Transverse colon (tissue), 4 donors: ENCODE measurements at regions not wholly inside any gene's neighbourhood (a gene's known extent, or its start where the extent isn't known, plus 50 kb on each side); places are given as distances from the start of the nearest gene placed in this dataset.

ENCODE experiments used
- EP300 ChIP-seq: sonication (generic); formaldehyde crosslinking; IDR thresholded peaks from one replicate; pipeline ENCODE4 v1.6.1; 2017; ENCODE audit warnings: antibody characterized with exemption, low read depth
- POLR2A ChIP-seq: fragments of 450-650 bp; IDR thresholded peaks from one replicate; pipeline ENCODE4 v1.6.1; 2016; ENCODE audit warnings: antibody characterized with exemption, mild to moderate bottlenecking, moderate library complexity
- POLR2AphosphoS5 ChIP-seq, 3 donors: sonication (generic); formaldehyde crosslinking; IDR thresholded peaks; one replicate each; pipeline ENCODE4 v1.6.1; 2016; ENCODE audit warnings: antibody characterized with exemption in 3 of 3
- TF ChIP-seq, protein P1 (sequence below), 5 experiments: fragments of 200-600 bp in 3 of 5; fragments of 450-650 bp in 2 of 5; sonication (generic) in 3 of 5; IDR thresholded peaks; 1 replicate in 2 of 5; 2 replicates in 3 of 5; pipeline ENCODE4 v1.5.1; 2016 to 2017; ENCODE audit warnings: antibody characterized with exemption in 5 of 5, inconsistent platforms in 3 of 5, mild to moderate bottlenecking in 2 of 5, moderate library complexity in 1 of 5

DNA sequence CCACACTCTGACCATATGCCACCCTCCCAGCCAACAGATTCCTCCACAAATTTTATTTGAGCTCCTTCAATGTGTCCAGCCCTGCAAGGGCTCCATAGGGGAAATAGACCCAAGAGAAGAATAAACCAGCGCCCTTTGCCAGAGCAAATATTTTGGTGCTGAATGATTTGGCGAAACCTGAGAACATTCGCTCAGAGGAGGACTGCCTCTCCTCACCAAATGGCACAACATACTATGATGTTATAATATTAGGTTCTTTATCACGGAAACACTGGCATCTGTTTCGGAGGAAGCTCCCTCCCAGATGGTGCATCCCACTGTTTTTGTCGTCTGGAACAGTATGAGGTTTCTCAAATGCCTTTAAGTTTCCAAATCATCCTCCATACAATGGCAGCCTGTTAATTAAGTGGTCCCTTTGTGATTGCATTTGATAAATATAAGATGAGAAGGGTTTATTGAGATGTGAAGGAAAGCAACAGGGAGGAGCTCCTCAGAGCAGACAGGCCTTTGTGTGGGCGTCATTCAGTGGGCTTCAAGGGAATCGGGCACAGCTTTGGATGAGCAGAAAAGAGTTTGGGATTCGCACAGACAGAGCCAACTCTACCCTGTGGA lies 139.1 kb upstream of the ADRA1B start:
- TF ChIP-seq EP300 (no peak), POLR2A (no peak), POLR2AphosphoS5 (IDR thresholded peaks at IDR 0.05) (no peak)
- TF ChIP-seq, protein P1, sequence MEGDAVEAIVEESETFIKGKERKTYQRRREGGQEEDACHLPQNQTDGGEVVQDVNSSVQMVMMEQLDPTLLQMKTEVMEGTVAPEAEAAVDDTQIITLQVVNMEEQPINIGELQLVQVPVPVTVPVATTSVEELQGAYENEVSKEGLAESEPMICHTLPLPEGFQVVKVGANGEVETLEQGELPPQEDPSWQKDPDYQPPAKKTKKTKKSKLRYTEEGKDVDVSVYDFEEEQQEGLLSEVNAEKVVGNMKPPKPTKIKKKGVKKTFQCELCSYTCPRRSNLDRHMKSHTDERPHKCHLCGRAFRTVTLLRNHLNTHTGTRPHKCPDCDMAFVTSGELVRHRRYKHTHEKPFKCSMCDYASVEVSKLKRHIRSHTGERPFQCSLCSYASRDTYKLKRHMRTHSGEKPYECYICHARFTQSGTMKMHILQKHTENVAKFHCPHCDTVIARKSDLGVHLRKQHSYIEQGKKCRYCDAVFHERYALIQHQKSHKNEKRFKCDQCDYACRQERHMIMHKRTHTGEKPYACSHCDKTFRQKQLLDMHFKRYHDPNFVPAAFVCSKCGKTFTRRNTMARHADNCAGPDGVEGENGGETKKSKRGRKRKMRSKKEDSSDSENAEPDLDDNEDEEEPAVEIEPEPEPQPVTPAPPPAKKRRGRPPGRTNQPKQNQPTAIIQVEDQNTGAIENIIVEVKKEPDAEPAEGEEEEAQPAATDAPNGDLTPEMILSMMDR (IDR thresholded peaks at IDR 0.05), result no peak
